SKM-1 (cell line): ENCODE measurements at regions not wholly inside any gene's neighbourhood (a gene's known extent, or its start where the extent isn't known, plus 50 kb on each side); places are given as distances from the start of the nearest gene placed in this dataset.

Experiments used
- DNase-seq: peaks from one replicate; lab custom pipeline; 2025; ENCODE audit not compliant: unreplicated experiment; lab: John Stamatoyannopoulos, UW

- peak; percentile 48 for DNase-seq
Measured at GRCh38 chr13:98632961-98633360, 56.1 kb upstream of the STK24 start.

- no peak for DNase-seq
Measured at GRCh38 chr13:98629055-98629454, 52.1 kb upstream of the STK24 start.
